HG02759 (cell line): ENCODE measurements at regions not wholly inside any gene's neighbourhood (a gene's known extent, or its start where the extent isn't known, plus 50 kb on each side); places are given as distances from the start of the nearest gene placed in this dataset.
"Not testable (repeated sequence)": the region's sequence is repeated elsewhere in the genome, so short reads cannot be mapped to it uniquely, and the experiment has no call there.

Experiments
- ATAC-seq: cut with Tn5 transposase; IDR thresholded peaks from one replicate; pipeline ENCODE4 v1.9.1; 2021; ENCODE audit warnings: mild to moderate bottlenecking, moderate library complexity; ENCODE audit not compliant: unreplicated experiment

DNA sequence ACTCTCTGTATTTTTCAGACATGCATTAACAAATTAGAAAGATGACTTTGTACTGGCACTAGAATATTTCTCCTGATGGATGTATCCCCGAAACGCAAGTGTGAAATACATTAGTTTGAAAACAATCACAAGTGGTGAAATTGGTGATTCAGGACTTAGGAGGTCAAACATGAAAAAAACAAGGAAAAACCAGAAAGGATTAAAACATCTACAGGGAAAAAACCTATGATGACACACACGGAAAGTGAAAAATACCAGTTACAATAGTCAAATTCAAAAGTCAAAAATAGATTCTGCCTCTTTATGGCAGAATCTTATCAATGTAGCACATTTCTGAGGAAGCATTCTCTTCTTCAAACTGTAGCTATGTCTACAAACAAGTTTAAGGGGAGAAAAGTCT, 129.0 kb upstream of the SGK1 start:
- ATAC-seq: no peak

- no peak for ATAC-seq
Observed at GRCh38 chr6:134446218-134446848, 128.4 kb upstream of the SGK1 start.

- ATAC-seq: no peak
Observed at GRCh38 chr6:134443009-134443408, 125.1 kb upstream of the SGK1 start.

DNA sequence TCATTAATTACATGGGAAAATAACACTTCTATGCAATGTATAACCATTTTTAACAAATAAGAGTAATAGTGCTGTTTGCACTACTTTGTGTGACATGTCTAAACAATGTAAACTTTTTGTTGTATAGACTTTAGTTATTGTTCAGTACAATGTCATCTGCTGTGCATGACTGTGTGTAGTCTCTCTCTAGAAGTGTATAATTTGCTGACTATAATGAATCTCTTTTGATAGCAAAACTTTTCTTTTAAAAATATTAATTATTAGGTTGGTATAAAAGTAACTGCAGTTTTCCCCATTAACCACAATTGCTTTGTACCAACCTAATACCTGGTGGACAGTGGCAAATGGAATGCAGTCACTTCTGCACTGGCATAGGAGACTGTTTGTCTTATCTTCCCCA, 124.2 kb upstream of the SGK1 start:
- ATAC-seq: no peak

- no peak for ATAC-seq
Observed at GRCh38 chr6:134438837-134439236, 120.9 kb upstream of the SGK1 start.

DNA sequence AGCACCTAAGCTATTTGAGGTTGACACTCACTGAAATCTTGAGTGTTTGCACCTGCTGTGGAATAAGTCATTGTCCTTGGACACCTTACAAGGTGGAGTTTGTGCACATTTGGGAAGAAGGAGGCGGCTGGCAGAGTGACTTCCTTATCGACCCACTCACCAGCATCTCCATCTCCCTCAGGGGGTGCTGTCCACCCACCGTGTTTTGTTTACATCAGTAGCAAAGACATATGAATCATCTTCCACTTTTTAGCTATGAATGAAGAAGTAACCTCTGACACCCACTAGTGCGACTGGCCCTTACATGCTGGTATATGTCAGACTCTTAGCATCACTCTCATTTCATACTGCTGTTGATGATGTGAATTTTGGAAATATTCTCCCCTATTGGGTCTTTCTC, 119.5 kb upstream of the SGK1 start:
- peak; percentile 45 for ATAC-seq

- no peak for ATAC-seq
Observed at GRCh38 chr6:134436950-134437349, 119.0 kb upstream of the SGK1 start.

DNA sequence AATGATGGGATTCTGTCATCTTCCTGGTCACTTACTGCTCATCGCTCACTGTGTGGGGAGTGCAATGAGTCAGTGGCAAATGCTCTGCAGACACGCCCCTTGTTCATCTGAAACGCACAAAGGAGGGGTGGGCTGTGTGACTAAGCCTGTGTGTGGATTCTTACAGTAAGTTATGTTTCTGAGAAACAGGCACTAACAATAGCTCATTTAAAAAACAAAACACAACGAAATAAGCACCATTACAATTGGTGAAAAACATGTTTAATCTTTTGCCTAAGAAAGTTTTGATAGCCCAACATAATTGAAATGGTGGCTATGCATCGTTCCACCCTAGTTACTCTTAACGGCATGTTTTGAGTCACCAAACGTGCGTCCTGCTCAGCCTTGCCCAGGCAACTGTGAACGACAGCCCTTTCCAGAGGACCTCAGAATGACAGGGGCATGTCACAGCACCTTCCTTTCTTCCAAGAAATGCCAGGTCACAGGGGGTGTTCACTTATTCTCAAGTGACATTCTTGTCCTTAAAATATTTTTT, 118.4 kb upstream of the SGK1 start:
- ATAC-seq: peak; percentile 94

GRCh38 chr6:134435814-134436280, 117.9 kb upstream of the SGK1 start:
- ATAC-seq: no peak

DNA sequence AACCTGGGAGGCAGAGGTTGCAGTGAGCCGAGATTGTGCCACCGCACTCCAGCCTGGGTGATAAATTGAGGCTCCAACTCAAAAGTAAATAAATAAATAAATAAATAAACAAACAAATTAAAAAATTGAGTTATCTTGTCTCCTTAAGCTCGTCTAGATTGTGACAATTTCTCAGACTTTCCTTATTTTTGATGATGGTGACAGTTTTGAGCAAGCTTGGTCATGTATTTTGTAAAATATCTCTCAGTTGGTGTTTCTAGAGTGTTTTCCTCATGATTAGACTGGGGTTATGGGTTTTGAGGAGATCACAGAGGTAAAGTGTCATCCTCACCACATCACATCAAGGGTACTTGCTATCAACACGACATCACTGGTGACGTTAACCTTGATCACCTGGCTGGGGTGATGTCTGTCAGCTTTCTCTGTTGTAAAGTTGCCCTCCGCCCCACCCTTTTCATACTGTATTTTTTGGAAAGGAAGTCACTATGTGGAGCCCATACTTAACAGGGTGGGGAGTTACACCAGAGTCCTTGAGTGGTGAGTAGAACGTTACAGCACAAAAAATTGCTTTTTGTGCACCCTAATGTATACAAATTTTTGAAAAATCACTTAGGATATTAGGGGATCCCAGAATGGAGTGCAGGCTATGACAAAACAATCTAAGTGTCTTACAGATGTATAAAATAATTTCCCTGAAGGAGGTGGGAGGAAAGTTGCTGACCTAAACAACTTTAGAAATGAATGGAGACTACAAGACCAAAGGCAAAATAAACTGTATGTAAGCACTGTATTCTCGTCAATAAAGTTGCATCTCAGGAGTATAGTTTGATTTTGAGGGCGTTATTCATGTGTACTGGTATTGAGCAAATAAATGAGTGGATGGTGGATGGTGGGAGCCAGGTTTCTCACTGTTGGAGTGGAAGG, 116.4 kb upstream of the SGK1 start:
- ATAC-seq: no peak

GRCh38 chr6:134432036-134432435, 114.1 kb upstream of the SGK1 start:
- ATAC-seq: no peak

DNA sequence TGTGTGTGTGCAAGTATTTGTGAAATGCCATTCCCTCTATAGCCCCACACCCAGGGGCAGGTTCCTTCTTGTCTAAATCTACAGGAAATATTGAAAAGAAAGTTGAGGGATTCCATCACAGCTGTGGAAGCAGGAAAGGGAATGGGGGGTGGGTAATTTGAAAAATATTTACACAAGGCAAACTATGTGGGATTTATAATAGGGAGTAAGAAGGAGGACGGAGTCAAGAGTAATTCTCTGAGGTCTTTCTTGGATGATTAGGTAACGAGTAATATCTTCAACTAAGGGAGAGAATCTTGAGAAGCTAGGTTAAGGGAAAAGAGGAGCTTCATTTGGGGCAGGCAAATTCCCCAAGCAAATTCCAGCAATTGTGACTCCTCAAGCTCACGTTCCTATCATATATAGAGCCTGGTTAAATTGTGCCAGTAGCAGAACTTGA, 113.5 kb upstream of the SGK1 start:
- no peak for ATAC-seq

GRCh38 chr6:134429861-134430380, 112.0 kb upstream of the SGK1 start:
- ATAC-seq: no peak

DNA sequence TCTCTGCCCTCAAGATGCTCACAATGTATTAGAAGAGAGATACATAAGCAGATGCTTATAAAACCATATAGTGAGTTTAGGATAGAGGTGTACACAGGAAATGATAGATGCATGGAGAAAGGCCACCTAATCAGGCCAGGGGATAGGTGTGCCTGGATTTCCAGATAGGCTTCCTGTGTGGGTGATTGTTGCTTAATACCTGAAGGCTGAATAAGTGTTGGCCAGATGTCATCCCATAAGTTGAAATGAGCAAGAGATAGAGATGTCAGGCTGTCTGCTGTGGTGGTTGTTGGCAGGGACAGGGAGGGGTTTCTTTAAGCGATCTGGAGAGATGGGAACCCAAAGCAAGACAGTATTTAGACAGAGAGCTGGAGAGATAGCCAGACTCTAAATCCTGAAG, 109.8 kb upstream of the SGK1 start:
- no peak for ATAC-seq

- ATAC-seq: no peak
Observed at GRCh38 chr6:134426623-134427022, 108.7 kb upstream of the SGK1 start.

DNA sequence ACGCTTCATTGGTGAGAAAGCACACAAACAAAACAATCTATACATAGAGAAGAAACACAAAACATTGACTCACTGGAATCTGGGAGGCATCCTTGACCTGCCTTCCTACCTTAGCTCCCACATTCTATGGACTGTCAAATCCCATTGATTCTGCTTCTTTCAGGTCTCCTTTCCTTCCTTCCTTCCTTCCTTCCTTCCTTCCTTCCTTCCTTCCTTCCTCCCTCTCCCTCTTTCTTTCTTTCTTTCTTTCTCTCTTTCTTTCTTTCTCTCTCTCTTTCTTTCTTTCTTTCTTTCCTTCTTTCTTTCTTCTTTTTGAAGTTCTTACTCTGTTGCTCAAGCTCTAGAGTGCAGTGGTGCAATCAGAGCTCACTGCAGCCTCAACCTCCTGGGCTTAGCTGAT, 108.0 kb upstream of the SGK1 start:
- not testable (repeated sequence) for ATAC-seq

GRCh38 chr6:134425513-134425912, 107.6 kb upstream of the SGK1 start:
- no peak for ATAC-seq

DNA sequence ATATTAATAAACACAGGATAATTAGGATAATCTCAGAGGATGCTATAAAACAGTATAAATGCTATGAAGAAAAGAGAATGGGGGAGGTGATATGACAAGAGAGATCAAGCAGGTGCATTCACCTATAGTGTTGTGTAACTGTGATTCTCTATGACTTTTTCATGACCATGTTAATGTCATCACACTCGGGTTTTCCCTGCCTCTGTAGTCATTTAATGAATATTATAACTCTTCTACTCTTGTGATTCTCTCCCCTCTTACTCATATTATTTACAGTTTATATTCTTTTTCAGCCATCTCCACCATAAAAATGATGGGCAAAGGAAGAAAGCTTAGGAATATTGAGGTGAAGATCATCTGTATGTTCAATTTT, 106.9 kb upstream of the SGK1 start:
- ATAC-seq: no peak

DNA sequence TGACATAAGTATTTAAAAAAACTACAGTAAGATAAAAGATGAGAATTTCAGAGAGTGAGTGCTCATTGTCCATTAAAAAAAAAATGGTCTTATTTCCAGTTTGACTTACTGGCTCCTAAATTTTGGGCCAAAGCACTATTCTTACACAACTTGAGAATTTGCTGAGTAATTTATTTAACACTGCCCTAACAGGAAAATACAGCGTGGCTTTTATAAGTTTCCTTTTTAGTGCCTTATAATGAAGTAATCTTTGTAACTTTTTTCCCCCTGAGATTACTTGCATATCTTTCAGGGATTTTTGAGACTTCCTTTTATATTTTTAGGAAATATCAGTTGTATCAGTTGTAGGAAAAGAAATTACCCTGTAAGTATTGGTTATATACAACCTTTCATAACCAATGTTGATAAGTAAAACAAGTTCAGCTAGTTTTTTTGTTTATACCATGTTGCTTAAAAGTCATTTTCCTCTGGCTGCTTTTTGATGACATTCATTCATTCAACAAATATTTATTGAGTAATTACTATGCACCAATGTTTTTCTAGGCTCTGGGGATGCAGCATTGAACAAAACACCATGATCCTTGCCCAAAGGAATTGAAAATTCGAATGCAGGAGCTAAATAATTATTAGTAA, 106.4 kb upstream of the SGK1 start:
- ATAC-seq: no peak

- no peak for ATAC-seq
Observed at GRCh38 chr6:134422426-134423231, 104.7 kb upstream of the SGK1 start.
